HG02840 (cell line): ENCODE measurements at regions not wholly inside any gene's neighbourhood (a gene's known extent, or its start where the extent isn't known, plus 50 kb on each side); places are given as distances from the start of the nearest gene placed in this dataset.

Source experiments
- ATAC-seq: cut with Tn5 transposase; IDR thresholded peaks from one replicate; pipeline ENCODE4 v1.9.1; 2021; ENCODE audit warnings: mild to moderate bottlenecking, moderate library complexity, moderate number of reproducible peaks; ENCODE audit not compliant: unreplicated experiment, low FRiP score

DNA sequence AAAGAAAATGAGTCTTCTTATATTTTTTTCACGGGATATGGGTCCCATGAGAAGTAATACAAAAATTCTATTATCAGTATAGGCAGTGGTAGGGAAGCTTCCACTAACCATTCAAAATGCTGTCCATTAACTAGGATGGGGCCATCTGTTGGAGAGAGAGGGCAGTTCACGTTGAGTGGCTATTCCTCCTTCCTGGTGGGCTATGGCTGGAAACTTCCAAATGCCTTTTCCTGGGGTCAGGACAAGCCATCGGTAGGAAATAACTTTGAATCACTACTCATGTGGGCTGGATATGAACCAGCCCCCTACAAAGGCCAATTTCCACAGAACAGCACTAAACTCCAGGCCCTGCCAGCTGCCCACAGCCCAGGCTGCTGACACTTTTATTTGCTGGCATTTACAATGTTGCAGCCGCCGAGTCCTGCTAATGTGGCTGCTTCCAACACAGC, 156.1 kb upstream of the HNRNPA3 start:
- no peak for ATAC-seq

DNA sequence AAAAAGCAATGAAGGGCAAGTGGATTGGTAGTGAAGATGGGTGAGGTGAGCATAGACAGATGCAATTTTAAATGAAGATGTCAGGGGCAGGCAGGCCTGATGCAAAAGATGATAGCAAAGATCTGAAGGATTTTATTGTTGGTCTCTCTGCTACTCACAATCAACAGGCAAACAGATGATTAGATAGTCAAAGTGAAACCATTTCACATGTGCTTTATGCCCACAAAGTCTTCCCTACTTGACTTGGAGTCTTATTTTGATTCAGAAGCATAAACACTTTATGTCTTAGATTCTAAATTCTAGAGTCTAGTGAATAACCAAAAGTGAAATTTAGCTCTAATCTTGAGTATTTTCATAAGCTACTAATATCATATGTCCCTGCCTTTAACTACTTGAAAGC, 153.8 kb upstream of the HNRNPA3 start:
- ATAC-seq, result no peak

- ATAC-seq, result no peak
Measured at GRCh38 chr2:177059293-177059692, 153.3 kb upstream of the HNRNPA3 start.

- no peak for ATAC-seq
Measured at GRCh38 chr2:177063331-177063730, 149.3 kb upstream of the HNRNPA3 start.

DNA sequence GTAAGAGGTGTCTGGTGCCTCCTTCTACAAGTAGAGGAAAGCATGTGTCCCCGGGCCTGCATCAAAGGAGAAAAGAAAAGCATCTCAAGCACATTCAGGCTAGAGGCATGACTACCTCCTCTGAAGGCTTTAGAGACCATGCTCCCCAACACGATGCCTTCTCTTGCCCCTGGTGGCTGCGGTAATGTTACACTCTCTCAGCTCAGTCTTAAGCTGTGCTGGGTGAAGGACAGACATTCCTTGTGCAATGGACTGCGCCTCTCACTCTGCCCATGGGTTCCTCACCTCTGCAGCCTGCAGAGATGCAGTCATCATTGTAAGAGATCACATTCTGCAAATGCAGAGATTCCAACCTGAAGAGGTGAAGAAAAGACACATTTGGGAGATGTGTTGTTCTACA, 148.2 kb upstream of the HNRNPA3 start:
- no peak for ATAC-seq

- ATAC-seq, result no peak
Measured at GRCh38 chr2:177068967-177069366, 143.6 kb upstream of the HNRNPA3 start.

DNA sequence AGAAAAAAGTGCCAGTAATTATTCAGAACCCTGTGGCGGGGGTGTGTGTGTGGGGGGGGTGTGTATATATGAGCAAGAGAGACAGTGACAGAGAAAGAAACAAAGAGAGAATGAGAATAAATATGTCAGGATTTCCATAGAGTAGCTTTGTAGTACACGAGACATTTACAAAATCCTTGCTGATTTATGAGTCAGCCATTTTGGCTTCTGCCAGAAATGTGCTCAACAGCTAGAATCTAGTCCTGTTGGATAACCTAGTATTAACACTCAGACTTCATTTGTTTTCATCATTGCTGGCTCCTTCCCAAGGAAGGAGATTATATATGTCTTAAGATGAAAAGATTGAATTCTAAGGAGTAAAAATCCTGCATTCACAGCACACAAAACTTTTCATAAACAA, 140.5 kb upstream of the HNRNPA3 start:
- ATAC-seq, result no peak

- no peak for ATAC-seq
Measured at GRCh38 chr2:177073611-177074010, 139.0 kb upstream of the HNRNPA3 start.

GRCh38 chr2:177074099-177074710, 138.4 kb upstream of the HNRNPA3 start:
- ATAC-seq, result no peak

- no peak for ATAC-seq
Measured at GRCh38 chr2:177075254-177075653, 137.3 kb upstream of the HNRNPA3 start.

DNA sequence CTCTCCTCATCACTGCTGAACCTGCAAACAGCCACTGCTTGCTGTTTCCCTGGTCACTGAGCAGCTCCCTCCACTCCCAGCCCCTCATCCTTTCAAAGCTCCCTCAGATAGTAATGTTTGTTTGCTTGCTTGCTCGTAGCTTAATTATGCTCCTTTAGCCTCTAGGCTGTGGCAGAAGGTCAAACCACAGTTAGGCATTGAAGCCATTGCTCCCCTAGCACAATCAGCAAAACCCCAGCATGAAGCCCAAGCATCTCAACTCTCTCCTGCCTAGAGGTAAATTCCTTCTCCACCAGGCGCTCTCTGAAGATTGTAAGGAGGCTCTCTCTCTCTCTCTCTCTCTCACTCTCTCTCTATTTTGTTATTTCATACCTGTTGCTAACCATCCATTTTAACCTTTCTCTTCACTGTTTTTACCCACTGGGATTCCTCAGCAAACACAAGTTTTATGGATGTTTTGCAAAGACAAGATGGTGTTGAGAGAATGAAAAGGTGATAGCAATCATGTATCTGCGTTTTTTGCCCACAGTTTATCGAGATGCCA, 135.9 kb upstream of the HNRNPA3 start:
- no peak for ATAC-seq

DNA sequence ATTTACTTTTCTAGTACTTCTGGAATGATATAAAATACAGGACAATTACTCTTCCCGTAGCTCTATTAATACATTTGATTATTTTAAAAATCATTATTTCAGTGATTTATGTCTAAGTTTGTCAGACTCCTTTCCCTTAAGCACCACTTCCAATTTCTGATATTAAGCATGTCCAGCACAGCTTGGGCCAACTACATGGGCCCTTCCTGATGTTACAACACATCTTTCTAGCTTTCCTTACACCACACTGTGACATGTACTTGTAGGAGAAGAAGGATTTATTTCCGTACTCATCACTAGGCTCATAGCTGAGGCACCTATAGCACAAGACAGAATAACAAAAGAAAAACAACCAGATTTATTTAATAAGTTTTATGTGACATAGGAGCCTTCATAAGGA, 134.8 kb upstream of the HNRNPA3 start:
- ATAC-seq, result no peak

DNA sequence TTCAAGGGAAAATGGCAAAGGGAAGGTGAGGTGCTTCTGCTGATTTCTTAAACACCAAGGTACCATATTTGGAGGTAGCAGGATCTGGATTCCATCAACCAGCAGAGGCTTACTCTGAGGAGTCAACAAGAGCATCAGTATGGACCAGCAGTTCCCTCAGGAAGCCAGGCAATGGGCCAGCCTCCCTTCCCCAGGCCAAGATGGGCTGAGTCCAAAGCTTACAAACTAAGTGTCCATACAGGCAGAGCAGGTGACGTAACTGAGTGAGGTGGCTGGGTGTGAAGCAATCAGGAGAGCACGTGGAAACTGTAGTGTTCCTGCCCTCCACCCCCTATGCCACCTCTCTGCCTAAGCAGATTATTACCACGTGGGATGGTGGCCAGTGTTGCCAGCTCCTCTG, 134.2 kb upstream of the HNRNPA3 start:
- no peak for ATAC-seq

- no peak for ATAC-seq
Measured at GRCh38 chr2:177078855-177079254, 133.7 kb upstream of the HNRNPA3 start.

- ATAC-seq, result no peak
Measured at GRCh38 chr2:177080746-177081284, 131.8 kb upstream of the HNRNPA3 start.

- ATAC-seq, result no peak
Measured at GRCh38 chr2:177084607-177085006, 128.0 kb upstream of the HNRNPA3 start.

DNA sequence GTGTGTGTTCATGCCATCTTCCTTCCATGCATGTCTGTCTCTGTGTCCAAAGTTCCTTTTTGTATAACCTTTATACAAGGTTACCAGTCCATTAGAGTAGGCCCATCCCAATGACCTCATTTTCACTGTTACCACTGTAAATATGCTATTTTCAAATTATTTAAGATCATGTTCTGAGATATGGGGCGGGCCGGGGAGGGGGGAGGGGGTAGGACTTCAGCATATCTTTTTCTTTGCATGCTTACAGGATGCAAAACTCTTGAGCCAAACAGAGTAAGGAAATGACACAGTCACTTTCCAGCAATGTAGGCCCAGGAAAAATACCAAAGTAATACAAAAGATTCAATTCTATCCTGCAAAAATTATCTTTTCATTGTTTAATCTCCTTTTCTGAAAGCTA, 124.1 kb upstream of the HNRNPA3 start:
- no peak for ATAC-seq

- ATAC-seq, result no peak
Measured at GRCh38 chr2:177090967-177091366, 121.6 kb upstream of the HNRNPA3 start.

DNA sequence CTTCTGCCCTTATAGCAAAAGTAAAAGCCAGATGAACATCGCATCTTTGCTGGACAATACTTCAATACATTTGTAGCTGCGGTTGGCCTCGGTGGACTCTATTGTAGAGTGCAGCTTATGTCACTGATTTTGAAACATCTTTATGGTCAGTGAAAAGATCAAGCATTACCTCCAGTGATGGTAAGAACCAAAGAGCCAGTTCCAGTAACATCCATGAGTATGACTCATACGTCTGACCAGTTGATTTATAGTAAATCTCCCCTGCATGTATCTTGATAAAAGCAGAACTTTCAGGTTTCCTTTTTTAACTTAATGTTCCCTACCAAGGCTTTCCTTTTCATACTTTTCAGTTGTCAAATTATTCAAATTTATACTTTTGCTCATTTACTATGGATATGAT, 119.2 kb upstream of the HNRNPA3 start:
- no peak for ATAC-seq

- no peak for ATAC-seq
Measured at GRCh38 chr2:177098001-177098613, 114.5 kb upstream of the HNRNPA3 start.

DNA sequence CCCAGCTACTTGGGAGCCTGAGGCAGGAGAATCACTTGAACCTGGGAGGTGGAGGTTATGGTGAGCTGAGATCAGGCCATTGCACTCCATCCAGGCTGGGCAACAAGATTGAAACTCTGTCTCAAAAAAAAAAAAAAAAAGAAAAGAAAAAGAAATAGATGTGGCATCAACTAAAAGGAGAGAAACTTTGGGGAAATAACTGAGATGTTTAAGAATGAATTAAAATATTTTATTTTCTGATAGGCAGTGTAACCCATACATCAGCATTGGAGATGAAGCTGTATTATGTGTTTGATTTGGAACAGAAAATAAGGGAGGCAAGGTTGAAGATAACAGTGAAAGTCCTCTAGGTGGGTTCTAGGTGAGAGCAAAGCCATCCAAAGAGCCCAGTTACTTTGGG, 110.7 kb upstream of the HNRNPA3 start:
- no peak for ATAC-seq

- no peak for ATAC-seq
Measured at GRCh38 chr2:177106212-177106611, 106.4 kb upstream of the HNRNPA3 start.
